ENCODE measurements at regions not wholly inside any gene's neighbourhood (a gene's known extent, or its start where the extent isn't known, plus 50 kb on each side); places are given as distances from the start of the nearest gene placed in this dataset.

DNA sequence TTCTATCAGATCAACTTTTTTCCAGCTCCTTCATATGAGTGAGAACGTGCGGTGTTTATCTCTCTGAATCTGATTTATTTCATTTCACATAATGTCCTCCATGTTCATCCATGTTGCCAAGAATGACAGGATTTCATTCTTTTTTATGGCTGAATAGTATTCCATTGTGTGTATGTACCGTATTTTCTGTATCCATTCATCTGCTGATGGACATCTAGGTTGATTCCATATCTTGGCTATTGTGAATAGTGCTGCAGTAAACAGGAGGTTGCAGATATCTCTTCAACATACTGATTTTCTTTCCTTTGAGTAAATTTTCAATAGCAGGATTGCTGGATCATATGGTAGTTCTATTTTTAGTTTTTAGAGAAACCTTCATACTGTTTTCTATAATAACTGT is 388.5 kb downstream of the DCDC2C start:
- TF ChIP-seq ZNF140 (tag by site-specific recombination; IDR thresholded peaks at IDR 0.05) = no peak
- TF ChIP-seq SCRT1 (tag by site-specific recombination; IDR thresholded peaks at IDR 0.05; ENCODE audit: borderline replicate concordance) = no peak
- TF ChIP-seq ZNF114 (tag by site-specific recombination; IDR thresholded peaks at IDR 0.05) = no peak
- no peak for TF ChIP-seq ZNF19 (tag by site-specific recombination; IDR thresholded peaks at IDR 0.05; ENCODE audit: low read depth)
- TF ChIP-seq REST (tag by site-specific recombination; IDR thresholded peaks at IDR 0.05) = no peak
- TF ChIP-seq, protein P1, sequence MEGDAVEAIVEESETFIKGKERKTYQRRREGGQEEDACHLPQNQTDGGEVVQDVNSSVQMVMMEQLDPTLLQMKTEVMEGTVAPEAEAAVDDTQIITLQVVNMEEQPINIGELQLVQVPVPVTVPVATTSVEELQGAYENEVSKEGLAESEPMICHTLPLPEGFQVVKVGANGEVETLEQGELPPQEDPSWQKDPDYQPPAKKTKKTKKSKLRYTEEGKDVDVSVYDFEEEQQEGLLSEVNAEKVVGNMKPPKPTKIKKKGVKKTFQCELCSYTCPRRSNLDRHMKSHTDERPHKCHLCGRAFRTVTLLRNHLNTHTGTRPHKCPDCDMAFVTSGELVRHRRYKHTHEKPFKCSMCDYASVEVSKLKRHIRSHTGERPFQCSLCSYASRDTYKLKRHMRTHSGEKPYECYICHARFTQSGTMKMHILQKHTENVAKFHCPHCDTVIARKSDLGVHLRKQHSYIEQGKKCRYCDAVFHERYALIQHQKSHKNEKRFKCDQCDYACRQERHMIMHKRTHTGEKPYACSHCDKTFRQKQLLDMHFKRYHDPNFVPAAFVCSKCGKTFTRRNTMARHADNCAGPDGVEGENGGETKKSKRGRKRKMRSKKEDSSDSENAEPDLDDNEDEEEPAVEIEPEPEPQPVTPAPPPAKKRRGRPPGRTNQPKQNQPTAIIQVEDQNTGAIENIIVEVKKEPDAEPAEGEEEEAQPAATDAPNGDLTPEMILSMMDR (tag by site-specific recombination; IDR thresholded peaks at IDR 0.05) = no peak
- no peak for TF ChIP-seq ZNF132 (tag by site-specific recombination; IDR thresholded peaks at IDR 0.05; ENCODE audit: borderline replicate concordance)
- no peak for TF ChIP-seq EGR2 (tag by site-specific recombination; IDR thresholded peaks at IDR 0.05; ENCODE audit: low read depth)
- TF ChIP-seq, protein P2, sequence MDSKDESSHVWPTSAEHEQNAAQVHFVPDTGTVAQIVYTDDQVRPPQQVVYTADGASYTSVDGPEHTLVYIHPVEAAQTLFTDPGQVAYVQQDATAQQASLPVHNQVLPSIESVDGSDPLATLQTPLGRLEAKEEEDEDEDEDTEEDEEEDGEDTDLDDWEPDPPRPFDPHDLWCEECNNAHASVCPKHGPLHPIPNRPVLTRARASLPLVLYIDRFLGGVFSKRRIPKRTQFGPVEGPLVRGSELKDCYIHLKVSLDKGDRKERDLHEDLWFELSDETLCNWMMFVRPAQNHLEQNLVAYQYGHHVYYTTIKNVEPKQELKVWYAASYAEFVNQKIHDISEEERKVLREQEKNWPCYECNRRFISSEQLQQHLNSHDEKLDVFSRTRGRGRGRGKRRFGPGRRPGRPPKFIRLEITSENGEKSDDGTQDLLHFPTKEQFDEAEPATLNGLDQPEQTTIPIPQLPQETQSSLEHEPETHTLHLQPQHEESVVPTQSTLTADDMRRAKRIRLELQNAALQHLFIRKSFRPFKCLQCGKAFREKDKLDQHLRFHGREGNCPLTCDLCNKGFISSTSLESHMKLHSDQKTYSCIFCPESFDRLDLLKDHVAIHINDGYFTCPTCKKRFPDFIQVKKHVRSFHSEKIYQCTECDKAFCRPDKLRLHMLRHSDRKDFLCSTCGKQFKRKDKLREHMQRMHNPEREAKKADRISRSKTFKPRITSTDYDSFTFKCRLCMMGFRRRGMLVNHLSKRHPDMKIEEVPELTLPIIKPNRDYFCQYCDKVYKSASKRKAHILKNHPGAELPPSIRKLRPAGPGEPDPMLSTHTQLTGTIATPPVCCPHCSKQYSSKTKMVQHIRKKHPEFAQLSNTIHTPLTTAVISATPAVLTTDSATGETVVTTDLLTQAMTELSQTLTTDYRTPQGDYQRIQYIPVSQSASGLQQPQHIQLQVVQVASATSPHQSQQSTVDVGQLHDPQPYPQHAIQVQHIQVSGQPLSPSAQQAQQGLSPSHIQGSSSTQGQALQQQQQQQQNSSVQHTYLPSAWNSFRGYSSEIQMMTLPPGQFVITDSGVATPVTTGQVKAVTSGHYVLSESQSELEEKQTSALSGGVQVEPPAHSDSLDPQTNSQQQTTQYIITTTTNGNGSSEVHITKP (tag by site-specific recombination; IDR thresholded peaks at IDR 0.05) = no peak
- TF ChIP-seq ZNF626 (tag by site-specific recombination; IDR thresholded peaks at IDR 0.05) = no peak
- TF ChIP-seq SP7 (tag by site-specific recombination; IDR thresholded peaks at IDR 0.05) = no peak
